HG02642 (cell line): ENCODE measurements at regions not wholly inside any gene's neighbourhood (a gene's known extent, or its start where the extent isn't known, plus 50 kb on each side); places are given as distances from the start of the nearest gene placed in this dataset.

Source experiments
- ATAC-seq: cut with Tn5 transposase; IDR thresholded peaks from one replicate; pipeline ENCODE4 v1.9.1; 2021; ENCODE audit warnings: mild to moderate bottlenecking; ENCODE audit not compliant: unreplicated experiment, poor library complexity

GRCh38 chr2:58983111-58983510 lies 742.0 kb upstream of the FANCL start:
- no peak for ATAC-seq

GRCh38 chr2:58981237-58981636 lies 740.1 kb upstream of the FANCL start:
- no peak for ATAC-seq

GRCh38 chr2:58976375-58977071 lies 735.4 kb upstream of the FANCL start:
- no peak for ATAC-seq

- no peak for ATAC-seq
Observed at GRCh38 chr2:58974881-58975280, 733.8 kb upstream of the FANCL start.

GRCh38 chr2:58974426-58974825 lies 733.3 kb upstream of the FANCL start:
- ATAC-seq, result no peak

GRCh38 chr2:58973811-58974281 lies 732.7 kb upstream of the FANCL start:
- ATAC-seq, result no peak

GRCh38 chr2:58972737-58973136 lies 731.6 kb upstream of the FANCL start:
- ATAC-seq, result no peak

- no peak for ATAC-seq
Observed at GRCh38 chr2:58971511-58972360, 730.6 kb upstream of the FANCL start.

- ATAC-seq, result no peak
Observed at GRCh38 chr2:58970365-58970764, 729.2 kb upstream of the FANCL start.

GRCh38 chr2:58968885-58969284 lies 727.8 kb upstream of the FANCL start:
- ATAC-seq, result no peak

- ATAC-seq, result no peak
Observed at GRCh38 chr2:58967736-58968135, 726.6 kb upstream of the FANCL start.

- no peak for ATAC-seq
Observed at GRCh38 chr2:58965602-58966001, 724.5 kb upstream of the FANCL start.

GRCh38 chr2:58959996-58960395 lies 718.9 kb upstream of the FANCL start:
- ATAC-seq, result no peak

GRCh38 chr2:58957188-58957840 lies 716.2 kb upstream of the FANCL start:
- ATAC-seq, result no peak

- no peak for ATAC-seq
Observed at GRCh38 chr2:58954880-58955385, 713.8 kb upstream of the FANCL start.

GRCh38 chr2:58951722-58952121 lies 710.6 kb upstream of the FANCL start:
- ATAC-seq, result no peak

- no peak for ATAC-seq
Observed at GRCh38 chr2:58950795-58951462, 709.8 kb upstream of the FANCL start.

GRCh38 chr2:58939388-58939787 lies 698.3 kb upstream of the FANCL start:
- no peak for ATAC-seq

- no peak for ATAC-seq
Observed at GRCh38 chr2:58938988-58939387, 697.9 kb upstream of the FANCL start.

- ATAC-seq, result no peak
Observed at GRCh38 chr2:58932801-58933200, 691.7 kb upstream of the FANCL start.
